AG09319 (cell line): ENCODE measurements at regions not wholly inside any gene's neighbourhood (a gene's known extent, or its start where the extent isn't known, plus 50 kb on each side); places are given as distances from the start of the nearest gene placed in this dataset.

Experiments
- DNase-seq: peaks from one replicate; pipeline ENCODE4 v3.0.0-alpha.2; 2010; ENCODE audit warnings: low read depth; ENCODE audit errors: extremely low read depth
- TF ChIP-seq, protein P1 (sequence below): IDR thresholded peaks from 2 replicates; pipeline ENCODE4 v1.5.1; 2011; ENCODE audit warnings: low read depth, mild to moderate bottlenecking, inconsistent platforms, low read length, moderate library complexity

DNA sequence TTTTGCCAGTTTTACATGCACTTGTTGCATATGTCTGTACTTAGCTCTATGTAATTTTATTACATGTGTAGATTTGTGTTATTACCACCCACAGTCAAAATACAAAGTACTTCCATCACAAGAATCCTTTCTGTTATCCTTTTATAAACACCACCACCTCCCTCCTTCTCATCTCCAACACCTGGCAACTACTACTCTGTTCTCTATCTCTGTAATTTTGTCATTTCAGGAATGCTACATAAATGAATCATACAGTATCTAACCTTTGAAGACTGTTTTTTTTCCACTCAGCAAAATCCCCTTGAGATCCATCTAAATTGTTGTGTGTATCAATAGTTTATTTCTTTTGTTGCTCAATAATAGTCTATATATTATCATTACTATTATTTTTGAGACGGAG is 64.5 kb upstream of the COP1 start:
- TF ChIP-seq, protein P1, sequence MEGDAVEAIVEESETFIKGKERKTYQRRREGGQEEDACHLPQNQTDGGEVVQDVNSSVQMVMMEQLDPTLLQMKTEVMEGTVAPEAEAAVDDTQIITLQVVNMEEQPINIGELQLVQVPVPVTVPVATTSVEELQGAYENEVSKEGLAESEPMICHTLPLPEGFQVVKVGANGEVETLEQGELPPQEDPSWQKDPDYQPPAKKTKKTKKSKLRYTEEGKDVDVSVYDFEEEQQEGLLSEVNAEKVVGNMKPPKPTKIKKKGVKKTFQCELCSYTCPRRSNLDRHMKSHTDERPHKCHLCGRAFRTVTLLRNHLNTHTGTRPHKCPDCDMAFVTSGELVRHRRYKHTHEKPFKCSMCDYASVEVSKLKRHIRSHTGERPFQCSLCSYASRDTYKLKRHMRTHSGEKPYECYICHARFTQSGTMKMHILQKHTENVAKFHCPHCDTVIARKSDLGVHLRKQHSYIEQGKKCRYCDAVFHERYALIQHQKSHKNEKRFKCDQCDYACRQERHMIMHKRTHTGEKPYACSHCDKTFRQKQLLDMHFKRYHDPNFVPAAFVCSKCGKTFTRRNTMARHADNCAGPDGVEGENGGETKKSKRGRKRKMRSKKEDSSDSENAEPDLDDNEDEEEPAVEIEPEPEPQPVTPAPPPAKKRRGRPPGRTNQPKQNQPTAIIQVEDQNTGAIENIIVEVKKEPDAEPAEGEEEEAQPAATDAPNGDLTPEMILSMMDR: no peak
- DNase-seq: no peak
